Osteoblast (primary cell): ENCODE measurements at regions not wholly inside any gene's neighbourhood (a gene's known extent, or its start where the extent isn't known, plus 50 kb on each side); places are given as distances from the start of the nearest gene placed in this dataset.

Experiments used
- DNase-seq: peaks from one replicate; pipeline ENCODE4 v3.0.0; 2011; ENCODE audit warnings: low spot score, mixed read lengths; ENCODE audit not compliant: insufficient read length; ENCODE audit errors: missing footprints
- H2AFZ ChIP-seq: 2 replicates; pipeline ENCODE4 v1.6.0; 2011; ENCODE audit warnings: mild to moderate bottlenecking, low read length
- H3K27ac ChIP-seq: 2 replicates; pipeline ENCODE4 v1.5.1; 2011; ENCODE audit warnings: mild to moderate bottlenecking, low read depth, low read length, moderate library complexity
- H3K27me3 ChIP-seq: 2 replicates; pipeline ENCODE4 v1.6.0; 2012; ENCODE audit warnings: mild to moderate bottlenecking, control low read depth, inconsistent platforms, low read length, moderate library complexity; ENCODE audit not compliant: insufficient read depth
- H3K36me3 ChIP-seq: 2 replicates; pipeline ENCODE4 v1.5.1; 2011; ENCODE audit warnings: mild to moderate bottlenecking, low read length, control low read depth, moderate library complexity; ENCODE audit not compliant: insufficient read depth
- H3K4me1 ChIP-seq: 2 replicates; pipeline ENCODE4 v1.5.1; 2011; ENCODE audit warnings: mild to moderate bottlenecking, low read length, control low read depth, moderate library complexity; ENCODE audit not compliant: insufficient read depth
- H3K4me2 ChIP-seq: 2 replicates; pipeline ENCODE4 v1.6.0; 2011; ENCODE audit warnings: mild to moderate bottlenecking, low read length; ENCODE audit not compliant: insufficient read depth
- H3K4me3 ChIP-seq: fragments of 200-600 bp; sonication (generic); 3 replicates; pipeline ENCODE4 v1.5.1; 2012; ENCODE audit warnings: mild to moderate bottlenecking, low read length, inconsistent platforms; ENCODE audit not compliant: insufficient read depth
- H3K79me2 ChIP-seq: 2 replicates; pipeline ENCODE4 v1.6.0; 2012; ENCODE audit warnings: mild to moderate bottlenecking, low read length, control low read depth, inconsistent platforms; ENCODE audit not compliant: insufficient read depth
- H3K9me3 ChIP-seq: 2 replicates; pipeline ENCODE4 v1.5.1; 2011; ENCODE audit warnings: low read depth, low read length, control low read depth
- H4K20me1 ChIP-seq: 2 replicates; pipeline ENCODE4 v1.6.0; 2012; ENCODE audit warnings: mild to moderate bottlenecking, low read length, control low read depth; ENCODE audit not compliant: insufficient read depth
- CTCF ChIP-seq: IDR thresholded peaks from 2 replicates; pipeline ENCODE4 v1.5.1; 2011; ENCODE audit warnings: mild to moderate bottlenecking, low read depth, low read length, moderate library complexity; ENCODE audit errors: extremely low read depth

- Histone ChIP-seq H3K79me2 (no peaks in the 10 kb centered on the region), H3K4me3 (no peak overlapping the region), H3K4me1 (no peaks in the 10 kb centered on the region), H3K27ac (no peak overlapping the region), H3K4me2 (no peak overlapping the region), H4K20me1 (no peaks in the 10 kb centered on the region), H2AFZ (no peak overlapping the region), H3K27me3 (no peaks in the 10 kb centered on the region), H3K9me3 (no peaks in the 10 kb centered on the region), H3K36me3 (no peaks in the 10 kb centered on the region)
- no peak for TF ChIP-seq CTCF
- DNase-seq: no peak
Observed at GRCh38 chr5:17714186-17714585, 79.9 kb downstream of the TAF11L14 start.

GRCh38 chr5:17719592-17719991 is 85.3 kb downstream of the TAF11L14 start:
- H3K9me3 ChIP-seq: no peaks in the 10 kb centered on the region
- H2AFZ ChIP-seq: no peak overlapping the region
- no peaks in the 10 kb centered on the region for H3K79me2 ChIP-seq
- no peaks in the 10 kb centered on the region for H3K4me1 ChIP-seq
- no peaks in the 10 kb centered on the region for H3K36me3 ChIP-seq
- H3K4me3 ChIP-seq: no peak overlapping the region
- no peaks in the 10 kb centered on the region for H3K27me3 ChIP-seq
- no peaks in the 10 kb centered on the region for H4K20me1 ChIP-seq
- no peak overlapping the region for H3K4me2 ChIP-seq
- no peak for TF ChIP-seq CTCF
- DNase-seq: peak; percentile 36
- no peak overlapping the region for H3K27ac ChIP-seq

GRCh38 chr5:17720071-17720470 is 85.8 kb downstream of the TAF11L14 start:
- Histone ChIP-seq H3K4me1 (no peaks in the 10 kb centered on the region), H3K4me2 (no peak overlapping the region), H3K27ac (no peak overlapping the region), H3K4me3 (no peak overlapping the region), H3K79me2 (no peaks in the 10 kb centered on the region), H2AFZ (no peak overlapping the region), H3K27me3 (no peaks in the 10 kb centered on the region), H4K20me1 (no peaks in the 10 kb centered on the region), H3K36me3 (no peaks in the 10 kb centered on the region), H3K9me3 (no peaks in the 10 kb centered on the region)
- no peak for TF ChIP-seq CTCF
- no peak for DNase-seq

GRCh38 chr5:17723876-17724275 is 89.6 kb downstream of the TAF11L14 start:
- Histone ChIP-seq H2AFZ (no peak overlapping the region), H3K4me3 (no peak overlapping the region), H4K20me1 (no peaks in the 10 kb centered on the region), H3K4me1 (no peaks in the 10 kb centered on the region), H3K9me3 (no peaks in the 10 kb centered on the region), H3K36me3 (no peaks in the 10 kb centered on the region), H3K79me2 (no peaks in the 10 kb centered on the region), H3K4me2 (no peak overlapping the region), H3K27me3 (no peaks in the 10 kb centered on the region), H3K27ac (no peak overlapping the region)
- no peak for TF ChIP-seq CTCF
- no peak for DNase-seq
